ENCODE measurements at regions not wholly inside any gene's neighbourhood (a gene's known extent, or its start where the extent isn't known, plus 50 kb on each side); places are given as distances from the start of the nearest gene placed in this dataset.

DNA sequence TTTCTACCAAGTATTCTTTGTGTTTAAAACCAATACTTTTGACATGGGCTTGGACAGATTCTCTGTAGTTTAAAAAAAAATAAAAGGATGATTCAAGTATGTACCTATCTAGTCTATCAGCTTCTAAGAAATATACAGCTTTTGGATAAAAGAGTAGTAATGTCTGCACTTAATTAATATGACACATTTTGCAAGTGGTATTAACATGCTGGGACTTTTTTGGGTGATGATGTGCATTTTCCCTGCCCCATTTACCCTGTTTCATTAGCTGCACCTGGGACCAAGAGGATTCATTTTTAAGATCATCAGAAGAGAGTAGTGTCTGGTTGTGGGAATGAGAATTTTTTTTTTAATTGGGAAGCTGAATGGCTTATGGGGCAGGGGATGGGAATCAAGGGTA is 236.2 kb upstream of the KLF14 start:
- no peak for DNase-seq (ENCODE audit: low spot score)

DNA sequence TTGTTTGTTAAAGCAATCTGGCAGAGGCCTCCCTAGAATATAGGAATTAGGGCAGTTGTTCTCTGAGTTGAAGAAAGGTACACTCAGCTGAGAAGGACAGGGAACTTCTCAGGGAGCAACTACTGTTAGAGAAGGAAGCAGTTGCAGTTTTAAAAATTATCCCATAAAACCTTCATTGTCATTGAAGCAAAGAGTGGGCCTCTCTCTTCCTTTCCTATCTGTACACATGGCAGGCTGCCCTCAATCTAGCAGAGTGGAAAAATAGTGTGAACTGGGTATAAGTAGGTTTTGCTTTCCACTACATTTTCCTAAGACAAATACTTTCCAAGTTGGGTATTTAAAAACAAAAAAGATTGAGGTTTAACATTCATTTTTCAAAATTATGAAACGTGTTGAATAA is 236.7 kb upstream of the KLF14 start:
- DNase-seq (ENCODE audit: low spot score), result no peak

GRCh38 chr7:130971297-130971696 is 237.3 kb upstream of the KLF14 start:
- DNase-seq (ENCODE audit: low spot score), result no peak

DNA sequence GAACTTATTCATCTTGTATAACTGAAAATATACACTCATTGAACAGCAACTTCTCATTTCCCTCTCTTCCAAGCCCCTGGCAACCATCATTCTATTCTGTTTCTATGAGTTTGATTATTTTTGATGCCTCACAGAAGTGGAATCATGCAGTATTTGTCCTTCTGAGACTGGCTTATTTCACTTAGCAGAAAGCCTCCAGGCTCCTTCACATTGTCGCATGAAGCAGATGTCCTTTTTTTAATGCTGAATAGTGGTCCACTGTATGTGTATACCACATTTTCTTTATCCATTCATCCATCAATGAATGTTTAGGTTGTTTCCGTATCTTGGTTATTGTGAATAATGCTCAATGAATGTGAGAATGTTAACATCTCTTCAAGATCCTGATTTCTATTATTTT is 238.2 kb upstream of the KLF14 start:
- no peak for DNase-seq (ENCODE audit: low spot score)

GRCh38 chr7:130973637-130974036 is 239.6 kb upstream of the KLF14 start:
- no peak for DNase-seq (ENCODE audit: low spot score)

GRCh38 chr7:130974169-130974568 is 240.2 kb upstream of the KLF14 start:
- no peak for DNase-seq (ENCODE audit: low spot score)

- DNase-seq (ENCODE audit: low spot score), result no peak
Observed at GRCh38 chr7:130974794-130975193, 240.8 kb upstream of the KLF14 start.

GRCh38 chr7:130975731-130976130 is 241.7 kb upstream of the KLF14 start:
- no peak for DNase-seq (ENCODE audit: low spot score)

- no peak for DNase-seq (ENCODE audit: low spot score)
Observed at GRCh38 chr7:130982160-130982638, 248.2 kb upstream of the KLF14 start.

- DNase-seq (ENCODE audit: low spot score), result no peak
Observed at GRCh38 chr7:130982651-130983050, 248.6 kb upstream of the KLF14 start.

- DNase-seq (ENCODE audit: low spot score), result no peak
Observed at GRCh38 chr7:130985361-130985760, 251.4 kb upstream of the KLF14 start.

DNA sequence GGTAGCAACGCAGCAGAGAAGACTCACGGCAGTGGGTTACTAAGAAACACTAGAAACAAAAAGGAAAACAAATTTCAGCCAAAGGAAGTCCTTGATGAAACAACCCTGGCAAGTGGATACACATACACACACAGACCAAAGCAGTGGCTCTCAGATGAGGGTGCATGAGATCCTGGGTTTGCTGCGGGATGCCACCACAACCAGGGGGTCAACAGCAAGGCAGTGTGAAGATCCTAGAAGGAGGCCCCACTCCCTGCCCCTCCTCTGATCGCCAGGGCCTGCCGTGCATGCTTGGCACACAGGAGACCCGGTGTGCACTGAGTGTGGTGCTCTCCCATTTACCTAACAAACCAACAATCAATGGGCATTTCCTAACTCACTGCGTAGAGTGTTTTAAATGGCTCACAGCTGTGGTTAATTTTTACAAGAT is 252.3 kb upstream of the KLF14 start:
- peak; percentile 50 for DNase-seq (ENCODE audit: low spot score)

DNA sequence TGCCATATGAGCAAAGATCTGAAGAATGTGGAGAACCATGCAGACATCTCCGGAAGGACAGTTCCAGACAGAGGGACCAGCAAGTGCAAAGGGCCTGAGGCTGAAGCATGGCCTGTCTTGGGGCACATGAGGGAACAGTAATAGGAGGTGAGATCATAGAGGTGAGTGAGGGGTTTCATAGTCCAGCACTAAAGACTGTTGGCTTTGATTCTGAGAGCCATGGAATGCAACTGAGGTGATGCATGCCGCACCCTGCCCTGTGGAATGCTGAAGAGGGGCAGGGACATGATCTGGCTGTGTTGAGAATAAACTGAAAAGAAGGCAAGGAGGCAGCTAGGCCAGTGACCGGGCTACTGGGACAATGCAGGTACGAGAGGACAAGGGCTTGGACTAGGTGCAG is 253.1 kb upstream of the KLF14 start:
- DNase-seq (ENCODE audit: low spot score), result no peak

DNA sequence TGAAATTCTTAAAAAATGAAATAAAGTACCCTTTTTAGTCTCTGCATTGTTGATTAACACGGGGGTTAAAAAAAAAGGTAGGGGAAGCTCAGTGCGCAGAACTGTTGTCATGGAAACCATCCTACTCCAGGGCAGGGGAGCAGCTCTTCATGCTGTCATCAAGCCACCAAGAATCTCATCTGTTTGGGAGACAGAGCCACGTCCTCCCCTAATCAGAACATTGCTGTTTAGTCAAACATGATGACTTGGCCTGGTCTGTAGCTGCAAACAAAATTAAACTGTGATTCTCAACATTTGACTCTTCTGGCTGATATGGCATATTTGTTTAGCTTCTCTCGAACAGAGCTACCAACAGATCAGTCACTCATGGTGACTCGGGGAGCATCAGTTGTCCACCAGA is 254.4 kb upstream of the KLF14 start:
- DNase-seq (ENCODE audit: low spot score), result no peak

GRCh38 chr7:130989101-130989795 is 255.2 kb upstream of the KLF14 start:
- DNase-seq (ENCODE audit: low spot score), result no peak

GRCh38 chr7:130990178-130990832 is 256.3 kb upstream of the KLF14 start:
- no peak for DNase-seq (ENCODE audit: low spot score)

DNA sequence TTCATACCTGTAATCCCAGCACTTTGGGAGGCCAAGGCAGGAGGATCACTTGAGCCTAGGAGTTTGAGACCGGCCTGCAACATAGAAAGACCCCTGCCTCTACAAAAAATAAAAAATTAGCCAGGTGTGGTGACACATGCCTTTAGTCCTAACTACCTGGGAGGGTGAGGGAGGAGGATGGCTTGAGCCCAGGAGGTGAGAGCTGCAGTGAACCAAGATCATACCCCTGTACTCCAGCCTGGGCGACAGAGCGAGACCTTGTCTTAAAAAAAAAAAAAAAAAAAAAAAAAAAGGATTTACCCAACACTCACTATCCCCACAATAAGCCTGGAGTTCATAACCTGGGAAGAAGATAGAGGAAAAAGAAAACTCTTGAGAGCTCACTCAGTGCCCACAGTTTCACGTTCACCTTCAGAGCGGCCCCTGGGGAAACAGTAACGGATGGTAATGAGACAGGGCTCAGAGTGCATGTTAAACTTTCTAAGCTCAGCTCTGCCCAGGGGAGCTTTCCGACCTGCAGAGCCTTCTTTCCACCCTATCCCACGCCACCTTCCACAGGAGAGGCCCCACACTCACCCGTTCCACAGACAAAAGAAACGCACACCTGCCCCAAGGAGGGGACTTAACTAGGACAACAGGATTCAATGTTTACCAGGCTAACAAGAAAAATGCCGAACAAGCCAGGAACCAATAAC is 259.8 kb upstream of the KLF14 start:
- no peak for DNase-seq (ENCODE audit: low spot score)

DNA sequence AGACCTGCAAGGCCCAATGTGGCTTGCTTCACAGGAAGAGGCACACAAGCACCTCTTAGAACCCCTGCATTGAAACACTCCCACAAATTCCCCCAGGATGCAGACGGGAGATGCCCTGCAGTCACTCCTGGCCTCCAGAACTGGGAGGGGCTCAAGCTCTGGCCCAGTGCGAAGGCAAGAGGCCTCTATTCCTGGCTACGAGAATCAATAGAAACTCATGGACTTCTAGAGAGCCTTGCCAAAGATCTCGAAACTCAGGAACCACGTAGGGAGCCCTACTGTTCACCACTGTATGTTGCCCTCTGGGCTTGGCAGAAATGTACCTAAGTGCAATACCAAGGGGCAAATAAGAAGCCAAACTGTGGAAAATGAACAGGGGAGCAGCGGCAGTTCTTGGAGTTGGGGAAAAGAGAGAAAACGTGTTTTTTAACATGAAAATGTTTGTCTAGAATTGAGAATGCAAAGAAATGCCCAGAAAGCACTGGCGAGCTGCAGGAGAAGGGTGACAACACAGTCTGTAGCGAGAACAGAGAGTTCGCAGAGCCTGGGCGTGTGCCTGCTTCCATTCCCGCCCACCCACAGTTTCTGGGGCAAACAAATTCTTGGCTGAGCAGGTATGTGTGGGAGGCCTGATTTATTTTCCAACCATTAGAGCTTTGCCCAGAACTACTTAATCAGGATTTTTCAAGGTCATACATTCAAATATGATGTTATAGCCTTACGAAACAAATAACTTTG is 260.5 kb upstream of the KLF14 start:
- no peak for DNase-seq (ENCODE audit: low spot score)

DNA sequence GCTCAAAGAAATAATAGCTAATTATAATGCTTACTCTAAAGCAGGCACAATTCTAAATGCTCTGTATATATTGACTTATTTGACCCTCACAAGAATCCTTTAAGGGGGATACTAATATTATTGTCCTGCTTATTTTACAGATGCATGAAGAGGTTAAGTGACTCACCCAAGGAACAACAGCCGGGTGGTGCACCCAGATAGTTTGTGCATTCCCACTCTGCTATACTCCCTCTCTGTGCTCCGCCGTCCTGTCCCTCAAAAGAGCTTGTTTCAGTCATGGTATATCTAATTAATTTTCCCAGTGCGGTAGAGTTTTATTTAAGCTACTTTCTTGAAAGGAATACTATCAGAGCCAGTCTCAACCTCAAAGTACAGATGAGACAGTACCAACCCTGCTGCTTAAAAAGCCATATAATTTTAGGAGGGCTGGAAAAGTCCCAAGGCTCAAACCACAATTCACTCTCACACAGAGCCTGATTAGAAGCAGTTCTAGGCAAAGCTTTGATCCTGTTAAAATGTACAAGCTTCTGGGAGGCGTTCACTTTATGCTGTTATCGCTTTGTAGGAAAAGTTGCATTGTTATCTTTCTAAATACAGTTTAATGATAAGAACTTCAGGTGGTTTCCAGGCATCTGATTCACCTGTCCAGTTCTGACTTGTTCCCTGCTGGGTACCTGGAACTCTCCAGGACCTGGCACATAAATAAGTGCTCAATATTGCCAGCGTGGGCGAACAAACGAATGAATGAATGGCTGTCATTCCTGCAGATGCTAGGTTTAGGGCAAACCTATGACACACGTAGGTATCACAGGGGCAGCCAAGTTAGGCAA is 261.5 kb upstream of the KLF14 start:
- no peak for DNase-seq (ENCODE audit: low spot score)

GRCh38 chr7:130996205-130996832 is 262.3 kb upstream of the KLF14 start:
- no peak for DNase-seq (ENCODE audit: low spot score)

DNA sequence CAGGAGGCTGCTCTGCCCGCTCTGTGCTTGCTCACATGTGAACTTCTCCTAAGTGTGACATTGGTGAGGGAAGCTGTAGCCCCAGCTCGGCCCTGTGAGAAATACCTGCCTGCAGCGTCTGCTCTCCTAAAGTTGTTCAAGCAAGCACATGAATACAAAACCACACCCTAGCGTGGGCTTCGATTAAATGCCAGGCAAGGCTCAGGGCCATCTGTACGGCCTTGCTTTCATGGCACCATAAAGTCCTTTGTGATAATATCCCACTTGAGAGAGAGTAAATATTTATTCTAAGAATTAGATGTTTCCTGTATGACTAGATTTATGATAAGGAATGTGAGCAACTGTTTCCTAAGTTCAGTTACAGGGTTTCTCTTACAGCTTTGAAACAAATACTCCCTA is 262.8 kb upstream of the KLF14 start:
- no peak for DNase-seq (ENCODE audit: low spot score)

Measured in AG08395 (cell line).